Spleen (tissue), 7 donors: ENCODE measurements at regions not wholly inside any gene's neighbourhood (a gene's known extent, or its start where the extent isn't known, plus 50 kb on each side); places are given as distances from the start of the nearest gene placed in this dataset.

Experiments
- POLR2AphosphoS5 ChIP-seq, 3 donors: sonication (generic); formaldehyde crosslinking; IDR thresholded peaks; one replicate each; pipeline ENCODE4 v1.5.1; 2017; ENCODE audit warnings: antibody characterized with exemption in 3 of 3
- TF ChIP-seq, protein P1 (sequence below), 11 experiments: fragments of 200-600 bp in 7 of 11; fragments of 450-650 bp in 4 of 11; sonication (generic) in 4 of 11; IDR thresholded peaks in 8 of 11; conservative IDR thresholded peaks in 3 of 11; 1 replicate in 7 of 11; 2 replicates in 4 of 11; pipeline versions ENCODE4 v1.4.0 to v1.8.0; 2016 to 2021; ENCODE audit warnings: antibody characterized with exemption in 11 of 11, inconsistent platforms in 4 of 11, mild to moderate bottlenecking in 1 of 11
- donor health status: DM: no; HTN: no; CAD: no; lungs with moderate emphysema.
- donor health status: DM: no; HTN: no; CAD: no.
- donor health status: DM: no; HTN: no; CAD: no.

DNA sequence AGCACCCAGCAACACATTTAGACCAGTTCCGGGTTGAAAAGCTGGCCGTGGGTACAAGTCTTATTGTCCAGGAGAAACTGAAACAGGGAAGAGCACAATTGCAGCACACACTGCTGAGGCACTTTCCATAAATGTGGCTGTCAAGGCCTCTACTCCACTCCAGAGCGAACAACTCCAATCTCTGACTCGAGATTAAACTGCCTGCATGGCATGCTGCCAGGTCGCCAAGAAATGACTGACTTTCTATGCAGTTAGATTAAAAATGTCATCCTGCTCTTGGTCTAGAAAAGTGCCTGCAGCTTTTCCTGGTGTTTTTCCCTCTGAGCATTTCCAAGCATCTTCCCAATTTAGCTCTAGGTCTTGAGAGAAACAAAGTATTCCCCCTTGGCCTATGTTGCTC lies 260.6 kb upstream of the EMCN start:
- TF ChIP-seq, protein P1, sequence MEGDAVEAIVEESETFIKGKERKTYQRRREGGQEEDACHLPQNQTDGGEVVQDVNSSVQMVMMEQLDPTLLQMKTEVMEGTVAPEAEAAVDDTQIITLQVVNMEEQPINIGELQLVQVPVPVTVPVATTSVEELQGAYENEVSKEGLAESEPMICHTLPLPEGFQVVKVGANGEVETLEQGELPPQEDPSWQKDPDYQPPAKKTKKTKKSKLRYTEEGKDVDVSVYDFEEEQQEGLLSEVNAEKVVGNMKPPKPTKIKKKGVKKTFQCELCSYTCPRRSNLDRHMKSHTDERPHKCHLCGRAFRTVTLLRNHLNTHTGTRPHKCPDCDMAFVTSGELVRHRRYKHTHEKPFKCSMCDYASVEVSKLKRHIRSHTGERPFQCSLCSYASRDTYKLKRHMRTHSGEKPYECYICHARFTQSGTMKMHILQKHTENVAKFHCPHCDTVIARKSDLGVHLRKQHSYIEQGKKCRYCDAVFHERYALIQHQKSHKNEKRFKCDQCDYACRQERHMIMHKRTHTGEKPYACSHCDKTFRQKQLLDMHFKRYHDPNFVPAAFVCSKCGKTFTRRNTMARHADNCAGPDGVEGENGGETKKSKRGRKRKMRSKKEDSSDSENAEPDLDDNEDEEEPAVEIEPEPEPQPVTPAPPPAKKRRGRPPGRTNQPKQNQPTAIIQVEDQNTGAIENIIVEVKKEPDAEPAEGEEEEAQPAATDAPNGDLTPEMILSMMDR (IDR thresholded peaks at IDR 0.05 in 8 of 11, conservative IDR thresholded peaks at IDR 0.05 in 3 of 11): no peak
- no peak for TF ChIP-seq POLR2AphosphoS5 (IDR thresholded peaks at IDR 0.05)
